ENCODE measurements at regions not wholly inside any gene's neighbourhood (a gene's known extent, or its start where the extent isn't known, plus 50 kb on each side); places are given as distances from the start of the nearest gene placed in this dataset.

- TF ChIP-seq CTCF (IDR thresholded peaks at IDR 0.05; ENCODE audit: insufficient read depth, low read depth, low read length) (no peak), EZH2 (IDR thresholded peaks at IDR 0.05; ENCODE audit: insufficient read depth, low read length) (no peak)
These were observed 1705.6 kb upstream of the PCDH7 start for GRCh38 chr4:29014555-29014954.

Measured in astrocyte (in vitro differentiated cells and primary cell).